ENCODE measurements at regions not wholly inside any gene's neighbourhood (a gene's known extent, or its start where the extent isn't known, plus 50 kb on each side); places are given as distances from the start of the nearest gene placed in this dataset.

DNA sequence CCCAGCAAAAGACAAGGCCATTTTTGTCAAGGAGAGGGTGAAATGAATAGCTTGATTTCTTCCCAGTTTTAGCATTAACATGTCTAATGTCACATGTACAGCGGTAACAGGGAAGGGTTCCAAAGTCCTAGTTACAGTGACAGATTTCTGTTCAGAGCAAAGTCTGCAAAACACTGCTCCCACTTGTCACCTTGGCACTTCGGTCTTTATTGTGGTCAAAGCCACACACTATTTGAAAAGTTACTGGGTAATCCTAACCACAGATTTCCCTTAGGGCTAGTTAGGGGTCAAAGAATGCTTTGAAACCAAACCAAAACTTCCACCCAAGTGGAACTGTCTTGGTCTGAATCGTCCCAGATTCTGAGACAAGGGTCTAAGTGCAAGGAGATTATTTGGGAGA, 455.6 kb downstream of the HS3ST3B1 start (continued):
- TF ChIP-seq, protein P1, sequence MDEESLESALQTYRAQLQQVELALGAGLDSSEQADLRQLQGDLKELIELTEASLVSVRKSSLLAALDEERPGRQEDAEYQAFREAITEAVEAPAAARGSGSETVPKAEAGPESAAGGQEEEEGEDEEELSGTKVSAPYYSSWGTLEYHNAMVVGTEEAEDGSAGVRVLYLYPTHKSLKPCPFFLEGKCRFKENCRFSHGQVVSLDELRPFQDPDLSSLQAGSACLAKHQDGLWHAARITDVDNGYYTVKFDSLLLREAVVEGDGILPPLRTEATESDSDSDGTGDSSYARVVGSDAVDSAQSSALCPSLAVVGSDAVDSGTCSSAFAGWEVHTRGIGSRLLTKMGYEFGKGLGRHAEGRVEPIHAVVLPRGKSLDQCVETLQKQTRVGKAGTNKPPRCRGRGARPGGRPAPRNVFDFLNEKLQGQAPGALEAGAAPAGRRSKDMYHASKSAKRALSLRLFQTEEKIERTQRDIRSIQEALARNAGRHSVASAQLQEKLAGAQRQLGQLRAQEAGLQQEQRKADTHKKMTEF (CRISPR knock-in tag; IDR thresholded peaks at IDR 0.05): peak; percentile 49; the same call in 1 of the 2 replicates
- TF ChIP-seq HMG20A (CRISPR knock-in tag; IDR thresholded peaks at IDR 0.05; ENCODE audit: borderline replicate concordance): peak; percentile 93
- peak; percentile 87 for TF ChIP-seq RARA (CRISPR knock-in tag; IDR thresholded peaks at IDR 0.05)
- TF ChIP-seq HDAC1 (CRISPR knock-in tag; IDR thresholded peaks at IDR 0.05): peak; percentile 44; the same call in 1 of the 2 replicates
- no peak for TF ChIP-seq ZSCAN31 (CRISPR knock-in tag; IDR thresholded peaks at IDR 0.05; ENCODE audit: low read depth)
- TF ChIP-seq, protein P2, sequence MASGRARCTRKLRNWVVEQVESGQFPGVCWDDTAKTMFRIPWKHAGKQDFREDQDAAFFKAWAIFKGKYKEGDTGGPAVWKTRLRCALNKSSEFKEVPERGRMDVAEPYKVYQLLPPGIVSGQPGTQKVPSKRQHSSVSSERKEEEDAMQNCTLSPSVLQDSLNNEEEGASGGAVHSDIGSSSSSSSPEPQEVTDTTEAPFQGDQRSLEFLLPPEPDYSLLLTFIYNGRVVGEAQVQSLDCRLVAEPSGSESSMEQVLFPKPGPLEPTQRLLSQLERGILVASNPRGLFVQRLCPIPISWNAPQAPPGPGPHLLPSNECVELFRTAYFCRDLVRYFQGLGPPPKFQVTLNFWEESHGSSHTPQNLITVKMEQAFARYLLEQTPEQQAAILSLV (CRISPR knock-in tag; IDR thresholded peaks at IDR 0.05; ENCODE audit: borderline replicate concordance): no peak
- TF ChIP-seq SOX13 (IDR thresholded peaks at IDR 0.05): peak; percentile 63; the same call in 1 of the 2 replicates
- TF ChIP-seq SOX13 (CRISPR knock-in tag; conservative IDR thresholded peaks at IDR 0.05 in 1 of 2, IDR thresholded peaks at IDR 0.05 in 1 of 2): peak in 1 of 2 experiments; percentile 82; a peak in 2 of 4 replicates
- TF ChIP-seq CREM (IDR thresholded peaks at IDR 0.05): peak; percentile 55; the same call in 1 of the 2 replicates
- no peak for TF ChIP-seq CREM (CRISPR knock-in tag; IDR thresholded peaks at IDR 0.05)
- no peak for TF ChIP-seq MAFK (conservative IDR thresholded peaks at IDR 0.05 in 1 of 2, IDR thresholded peaks at IDR 0.05 in 1 of 2; ENCODE audit: low read length in 2 of 2)
- peak; percentile 57; the same call in 1 of the 2 replicates for TF ChIP-seq ZMYM4 (CRISPR knock-in tag; IDR thresholded peaks at IDR 0.05)
- peak; percentile 54; the same call in 1 of the 2 replicates for TF ChIP-seq FOXK1 (CRISPR knock-in tag; IDR thresholded peaks at IDR 0.05; ENCODE audit: borderline replicate concordance, low read depth)
- TF ChIP-seq, protein P3, sequence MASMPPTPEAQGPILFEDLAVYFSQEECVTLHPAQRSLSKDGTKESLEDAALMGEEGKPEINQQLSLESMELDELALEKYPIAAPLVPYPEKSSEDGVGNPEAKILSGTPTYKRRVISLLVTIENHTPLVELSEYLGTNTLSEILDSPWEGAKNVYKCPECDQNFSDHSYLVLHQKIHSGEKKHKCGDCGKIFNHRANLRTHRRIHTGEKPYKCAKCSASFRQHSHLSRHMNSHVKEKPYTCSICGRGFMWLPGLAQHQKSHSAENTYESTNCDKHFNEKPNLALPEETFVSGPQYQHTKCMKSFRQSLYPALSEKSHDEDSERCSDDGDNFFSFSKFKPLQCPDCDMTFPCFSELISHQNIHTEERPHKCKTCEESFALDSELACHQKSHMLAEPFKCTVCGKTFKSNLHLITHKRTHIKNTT (CRISPR knock-in tag; IDR thresholded peaks at IDR 0.05): no peak
- TF ChIP-seq KLF11 (CRISPR knock-in tag; IDR thresholded peaks at IDR 0.05): no peak
- no peak for TF ChIP-seq ZNF350 (CRISPR knock-in tag; IDR thresholded peaks at IDR 0.05; ENCODE audit: borderline replicate concordance, low read depth)
- TF ChIP-seq HDAC2 (CRISPR knock-in tag; IDR thresholded peaks at IDR 0.05): peak; percentile 74
- TF ChIP-seq, protein P4, sequence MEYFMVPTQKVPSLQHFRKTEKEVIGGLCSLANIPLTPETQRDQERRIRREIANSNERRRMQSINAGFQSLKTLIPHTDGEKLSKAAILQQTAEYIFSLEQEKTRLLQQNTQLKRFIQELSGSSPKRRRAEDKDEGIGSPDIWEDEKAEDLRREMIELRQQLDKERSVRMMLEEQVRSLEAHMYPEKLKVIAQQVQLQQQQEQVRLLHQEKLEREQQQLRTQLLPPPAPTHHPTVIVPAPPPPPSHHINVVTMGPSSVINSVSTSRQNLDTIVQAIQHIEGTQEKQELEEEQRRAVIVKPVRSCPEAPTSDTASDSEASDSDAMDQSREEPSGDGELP (IDR thresholded peaks at IDR 0.05; ENCODE audit: borderline replicate concordance, low read depth): peak; percentile 52; the same call in 1 of the 2 replicates
- TF ChIP-seq HHEX (CRISPR knock-in tag; IDR thresholded peaks at IDR 0.05): peak; percentile 67
- 0 out of 2 replicates have a peak, but pooled peaks have one; percentile 22 for TF ChIP-seq MED1 (CRISPR knock-in tag; IDR thresholded peaks at IDR 0.05)
- TF ChIP-seq ZNF333 (CRISPR knock-in tag; IDR thresholded peaks at IDR 0.05; ENCODE audit: borderline replicate concordance): no peak
- peak; percentile 76 for TF ChIP-seq SAP130 (CRISPR knock-in tag; IDR thresholded peaks at IDR 0.05; ENCODE audit: low read depth)
- peak; percentile 95 for TF ChIP-seq GFI1 (CRISPR knock-in tag; IDR thresholded peaks at IDR 0.05; ENCODE audit: borderline replicate concordance)
- TF ChIP-seq SOX6 (IDR thresholded peaks at IDR 0.05): no peak
- peak; percentile 75 for TF ChIP-seq SOX6 (CRISPR knock-in tag; IDR thresholded peaks at IDR 0.05)
- TF ChIP-seq, protein P5, sequence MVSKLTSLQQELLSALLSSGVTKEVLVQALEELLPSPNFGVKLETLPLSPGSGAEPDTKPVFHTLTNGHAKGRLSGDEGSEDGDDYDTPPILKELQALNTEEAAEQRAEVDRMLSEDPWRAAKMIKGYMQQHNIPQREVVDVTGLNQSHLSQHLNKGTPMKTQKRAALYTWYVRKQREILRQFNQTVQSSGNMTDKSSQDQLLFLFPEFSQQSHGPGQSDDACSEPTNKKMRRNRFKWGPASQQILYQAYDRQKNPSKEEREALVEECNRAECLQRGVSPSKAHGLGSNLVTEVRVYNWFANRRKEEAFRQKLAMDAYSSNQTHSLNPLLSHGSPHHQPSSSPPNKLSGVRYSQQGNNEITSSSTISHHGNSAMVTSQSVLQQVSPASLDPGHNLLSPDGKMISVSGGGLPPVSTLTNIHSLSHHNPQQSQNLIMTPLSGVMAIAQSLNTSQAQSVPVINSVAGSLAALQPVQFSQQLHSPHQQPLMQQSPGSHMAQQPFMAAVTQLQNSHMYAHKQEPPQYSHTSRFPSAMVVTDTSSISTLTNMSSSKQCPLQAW (CRISPR knock-in tag; IDR thresholded peaks at IDR 0.05): peak; percentile 61; the same call in 1 of the 2 replicates
- no peak for TF ChIP-seq CHCHD3 (CRISPR knock-in tag; IDR thresholded peaks at IDR 0.05)
- peak; percentile 96 for TF ChIP-seq HNF4A (CRISPR knock-in tag; IDR thresholded peaks at IDR 0.05)

Measured in HepG2 (cell line).